Hepatocyte (in vitro differentiated cells): ENCODE measurements at regions not wholly inside any gene's neighbourhood (a gene's known extent, or its start where the extent isn't known, plus 50 kb on each side); places are given as distances from the start of the nearest gene placed in this dataset.

ENCODE experiments used
- DNase-seq: peaks from one replicate; pipeline ENCODE4 v3.0.0-alpha.2; 2016; ENCODE audit warnings: low spot score
- H2AFZ ChIP-seq: fragments of 200-600 bp; sonication (generic); 2 replicates; pipeline ENCODE4 v1.6.0; 2016; ENCODE audit warnings: antibody characterized with exemption, mild to moderate bottlenecking
- H3K27ac ChIP-seq: fragments of 200-600 bp; sonication (generic); 2 replicates; pipeline ENCODE4 v1.5.1; 2016; ENCODE audit warnings: mild to moderate bottlenecking
- H3K27me3 ChIP-seq: fragments of 200-600 bp; sonication (generic); 2 replicates; pipeline ENCODE4 v1.6.1; 2016
- H3K36me3 ChIP-seq: fragments of 200-600 bp; sonication (generic); replicated peaks from 2 replicates; pipeline ENCODE4 v1.5.1; 2016; ENCODE audit warnings: low read depth; ENCODE audit not compliant: insufficient read depth
- H3K4me1 ChIP-seq: fragments of 200-600 bp; sonication (generic); 2 replicates; pipeline ENCODE4 v1.5.1; 2016; ENCODE audit warnings: mild to moderate bottlenecking, moderate library complexity; ENCODE audit not compliant: insufficient read depth
- H3K4me2 ChIP-seq: fragments of 200-600 bp; sonication (generic); 2 replicates; pipeline ENCODE4 v1.6.0; 2016
- H3K4me3 ChIP-seq: fragments of 200-600 bp; sonication (generic); 2 replicates; pipeline ENCODE4 v1.5.1; 2016; ENCODE audit warnings: mild to moderate bottlenecking
- H3K79me2 ChIP-seq: fragments of 200-600 bp; sonication (generic); 2 replicates; pipeline ENCODE4 v1.6.0; 2017; ENCODE audit warnings: mild to moderate bottlenecking
- H3K9me2 ChIP-seq: fragments of 200-600 bp; sonication (generic); replicated peaks from 2 replicates; pipeline ENCODE4 v1.6.0; 2017; ENCODE audit warnings: mild to moderate bottlenecking; ENCODE audit not compliant: insufficient read depth
- H3K9me3 ChIP-seq: fragments of 200-600 bp; sonication (generic); 2 replicates; pipeline ENCODE4 v1.5.1; 2016; ENCODE audit warnings: low read depth, mild to moderate bottlenecking
- H4K20me1 ChIP-seq: fragments of 200-600 bp; sonication (generic); 2 replicates; pipeline ENCODE4 v1.6.0; 2016; ENCODE audit warnings: mild to moderate bottlenecking; ENCODE audit not compliant: insufficient read depth, poor library complexity, severe bottlenecking
- CTCF ChIP-seq: fragments of 200-600 bp; sonication (generic); IDR thresholded peaks from 2 replicates; pipeline ENCODE4 v1.5.1; 2016; ENCODE audit warnings: antibody characterized with exemption, mild to moderate bottlenecking; ENCODE audit not compliant: poor library complexity
- EZH2 ChIP-seq: fragments of 200-600 bp; sonication (generic); IDR thresholded peaks from 2 replicates; pipeline ENCODE4 v1.6.1; 2016; ENCODE audit warnings: antibody characterized with exemption, mild to moderate bottlenecking, borderline replicate concordance
- EZH2phosphoT487 ChIP-seq: fragments of 200-600 bp; sonication (generic); IDR thresholded peaks from one replicate; pipeline ENCODE4 v1.6.1; 2018; ENCODE audit warnings: antibody characterized with exemption, mild to moderate bottlenecking, low read depth, moderate library complexity; ENCODE audit not compliant: unreplicated experiment, severe bottlenecking
- WGBS: methylation state at CpG from one replicate; pipeline ENCODE4 v1.1.6; 2016; ENCODE audit warnings: low lambda C conversion rate; ENCODE audit errors: missing lambda C conversion rate; 5-methylcytosine and 5-hydroxymethylcytosine counted together

- no peaks in the 10 kb centered on the region for H3K9me2 ChIP-seq
- no peaks in the 10 kb centered on the region for H3K79me2 ChIP-seq
- H3K9me3 ChIP-seq: no peaks in the 10 kb centered on the region
- H3K36me3 ChIP-seq: no peaks in the 10 kb centered on the region
- WGBS: 84% methylated on average over 5 of the region's 5 CpGs
- no peak for DNase-seq
- H3K27me3 ChIP-seq: no peaks in the 10 kb centered on the region
- no peaks in the 10 kb centered on the region for H4K20me1 ChIP-seq
- no peak overlapping the region for H3K4me3 ChIP-seq
- no peak overlapping the region for H3K27ac ChIP-seq
- no peaks in the 10 kb centered on the region for H3K4me1 ChIP-seq
- H2AFZ ChIP-seq: no peak overlapping the region
- TF ChIP-seq EZH2 (no peak), EZH2phosphoT487 (no peak), CTCF (no peak)
- no peak overlapping the region for H3K4me2 ChIP-seq
Observed at GRCh38 chr2:181762000-181762399, 81.7 kb upstream of the NEUROD1 start.

GRCh38 chr2:181762848-181763247 is 82.5 kb upstream of the NEUROD1 start:
- no peaks in the 10 kb centered on the region for H3K9me2 ChIP-seq
- H3K4me2 ChIP-seq: no peak overlapping the region
- no peaks in the 10 kb centered on the region for H3K27me3 ChIP-seq
- H2AFZ ChIP-seq: no peak overlapping the region
- no peaks in the 10 kb centered on the region for H4K20me1 ChIP-seq
- no peak for DNase-seq
- TF ChIP-seq EZH2: no peak
- TF ChIP-seq CTCF: no peak
- no peak for TF ChIP-seq EZH2phosphoT487
- H3K4me1 ChIP-seq: no peaks in the 10 kb centered on the region
- no peak overlapping the region for H3K4me3 ChIP-seq
- no peaks in the 10 kb centered on the region for H3K36me3 ChIP-seq
- no peaks in the 10 kb centered on the region for H3K9me3 ChIP-seq
- H3K79me2 ChIP-seq: no peaks in the 10 kb centered on the region
- H3K27ac ChIP-seq: no peak overlapping the region
- WGBS: 81% methylated on average over 5 of the region's 5 CpGs

- no peak for DNase-seq
- Histone ChIP-seq H3K27me3 (no peaks in the 10 kb centered on the region), H3K9me3 (no peaks in the 10 kb centered on the region), H3K9me2 (no peaks in the 10 kb centered on the region), H4K20me1 (no peaks in the 10 kb centered on the region), H3K36me3 (no peaks in the 10 kb centered on the region), H2AFZ (no peak overlapping the region), H3K27ac (no peak overlapping the region), H3K4me1 (no peaks in the 10 kb centered on the region), H3K79me2 (no peaks in the 10 kb centered on the region), H3K4me2 (no peak overlapping the region), H3K4me3 (no peak overlapping the region)
- TF ChIP-seq EZH2phosphoT487 (no peak), CTCF (no peak), EZH2 (no peak)
- 67% methylated on average over 4 of the region's 4 CpGs for WGBS
Observed at GRCh38 chr2:181763423-181763822, 83.1 kb upstream of the NEUROD1 start.
